M059J (cell line): ENCODE measurements at regions not wholly inside any gene's neighbourhood (a gene's known extent, or its start where the extent isn't known, plus 50 kb on each side); places are given as distances from the start of the nearest gene placed in this dataset.

ENCODE experiments used
- DNase-seq: peaks from one replicate; pipeline ENCODE4 v3.0.0-alpha.2; 2012; ENCODE audit warnings: low read depth

- DNase-seq: no peak
These were observed 79.5 kb downstream of the FOXA2 start for GRCh38 chr20:22504829-22505377.

- no peak for DNase-seq
These were observed 80.8 kb downstream of the FOXA2 start for GRCh38 chr20:22503577-22503976.

- DNase-seq: no peak
These were observed 81.6 kb downstream of the FOXA2 start for GRCh38 chr20:22502731-22503191.

GRCh38 chr20:22501566-22502344 is 82.6 kb downstream of the FOXA2 start:
- no peak for DNase-seq

- DNase-seq: no peak
These were observed 83.3 kb downstream of the FOXA2 start for GRCh38 chr20:22501034-22501433.

- DNase-seq: no peak
These were observed 84.7 kb downstream of the FOXA2 start for GRCh38 chr20:22499515-22500166.

GRCh38 chr20:22496817-22497216 is 87.6 kb downstream of the FOXA2 start:
- DNase-seq: no peak

GRCh38 chr20:22495789-22496188 is 88.6 kb downstream of the FOXA2 start:
- no peak for DNase-seq

GRCh38 chr20:22495172-22495571 is 89.2 kb downstream of the FOXA2 start:
- DNase-seq: no peak

- DNase-seq: no peak
These were observed 91.9 kb downstream of the FOXA2 start for GRCh38 chr20:22492497-22492896.

- DNase-seq: no peak
These were observed 93.2 kb downstream of the FOXA2 start for GRCh38 chr20:22491194-22491505.

- peak; percentile 8 for DNase-seq
These were observed 93.8 kb downstream of the FOXA2 start for GRCh38 chr20:22490287-22491193.

GRCh38 chr20:22489626-22490286 is 94.6 kb downstream of the FOXA2 start:
- DNase-seq: no peak

- no peak for DNase-seq
These were observed 104.0 kb downstream of the FOXA2 start for GRCh38 chr20:22480336-22480735.

GRCh38 chr20:22475662-22476061 is 108.7 kb downstream of the FOXA2 start:
- DNase-seq: no peak

GRCh38 chr20:22474224-22474623 is 110.1 kb downstream of the FOXA2 start:
- DNase-seq: no peak

- no peak for DNase-seq
These were observed 111.1 kb downstream of the FOXA2 start for GRCh38 chr20:22473293-22473692.

- no peak for DNase-seq
These were observed 111.8 kb downstream of the FOXA2 start for GRCh38 chr20:22472447-22473100.

- DNase-seq: peak; percentile 6
These were observed 113.1 kb downstream of the FOXA2 start for GRCh38 chr20:22471156-22471836.

GRCh38 chr20:22470620-22471026 is 113.7 kb downstream of the FOXA2 start:
- DNase-seq: no peak
